HEK293T (cell line): ENCODE measurements at regions not wholly inside any gene's neighbourhood (a gene's known extent, or its start where the extent isn't known, plus 50 kb on each side); places are given as distances from the start of the nearest gene placed in this dataset.

Experiments
- CTCF ChIA-PET: fragments of 350-600 bp; formaldehyde crosslinking; extraction: SDS; loops from one replicate; lab custom pipeline; 2021; ENCODE audit warnings: antibody characterized with exemption, inconsistent platforms; lab: Yijun Ruan, JAX
- POLR2A ChIA-PET: fragments of 350-600 bp; formaldehyde crosslinking; extraction: SDS; loops from one replicate; lab custom pipeline; 2020; ENCODE audit warnings: antibody characterized with exemption, inconsistent platforms; lab: Yijun Ruan, JAX
- DNase-seq: peaks from one replicate; pipeline ENCODE4 v3.0.0; 2012; ENCODE audit warnings: mixed read lengths; ENCODE audit errors: extremely low spot score
- ARNT ChIP-seq: fragments of 450-650 bp; IDR thresholded peaks from 2 replicates; pipeline ENCODE4 v1.6.1; 2017; ENCODE audit warnings: mild to moderate bottlenecking
- BHLHE40 ChIP-seq: fragments of 450-650 bp; IDR thresholded peaks from 2 replicates; pipeline ENCODE4 v1.6.1; 2016; ENCODE audit warnings: mild to moderate bottlenecking, moderate library complexity, borderline replicate concordance
- CTBP1 ChIP-seq: fragments of 450-650 bp; IDR thresholded peaks from 2 replicates; pipeline ENCODE4 v1.6.1; 2016; ENCODE audit warnings: borderline replicate concordance
- ELF4 ChIP-seq: fragments of 450-650 bp; IDR thresholded peaks from 2 replicates; pipeline ENCODE4 v1.6.1; 2017; ENCODE audit warnings: antibody characterized with exemption
- FOXA1 ChIP-seq: fragments of 450-650 bp; IDR thresholded peaks from 2 replicates; pipeline ENCODE4 v1.6.1; 2016; ENCODE audit warnings: mild to moderate bottlenecking
- FOXK2 ChIP-seq: fragments of 450-650 bp; IDR thresholded peaks from 2 replicates; pipeline ENCODE4 v1.6.1; 2016; ENCODE audit warnings: mild to moderate bottlenecking
- FOXM1 ChIP-seq: fragments of 450-650 bp; IDR thresholded peaks from 2 replicates; pipeline ENCODE4 v1.6.1; 2017; ENCODE audit warnings: mild to moderate bottlenecking, borderline replicate concordance
- HDGF ChIP-seq: fragments of 450-650 bp; IDR thresholded peaks from 2 replicates; pipeline ENCODE4 v1.6.1; 2017; ENCODE audit warnings: antibody characterized with exemption, borderline replicate concordance
- L3MBTL2 ChIP-seq: fragments of 450-650 bp; conservative IDR thresholded peaks from 2 replicates; pipeline ENCODE4 v1.6.1; 2016; ENCODE audit warnings: mild to moderate bottlenecking
- LEF1 ChIP-seq: fragments of 450-650 bp; IDR thresholded peaks from 2 replicates; pipeline ENCODE4 v1.6.1; 2017; ENCODE audit warnings: mild to moderate bottlenecking, borderline replicate concordance
- NFRKB ChIP-seq: fragments of 450-650 bp; IDR thresholded peaks from 2 replicates; pipeline ENCODE4 v1.6.1; 2016; ENCODE audit warnings: mild to moderate bottlenecking, moderate library complexity
- SP1 ChIP-seq: fragments of 450-650 bp; IDR thresholded peaks from 2 replicates; pipeline ENCODE4 v1.6.1; 2017
- SUZ12 ChIP-seq: fragments of 450-650 bp; IDR thresholded peaks from 2 replicates; pipeline ENCODE4 v1.6.1; 2016; ENCODE audit warnings: mild to moderate bottlenecking
- TARDBP ChIP-seq: fragments of 450-650 bp; IDR thresholded peaks from 2 replicates; pipeline ENCODE4 v1.6.1; 2016
- ZNF384 ChIP-seq: fragments of 450-650 bp; IDR thresholded peaks from 2 replicates; pipeline ENCODE4 v1.6.1; 2016
- TF ChIP-seq, protein P1 (sequence below): fragments of 450-650 bp; IDR thresholded peaks from 2 replicates; pipeline ENCODE4 v1.6.1; 2016

DNA sequence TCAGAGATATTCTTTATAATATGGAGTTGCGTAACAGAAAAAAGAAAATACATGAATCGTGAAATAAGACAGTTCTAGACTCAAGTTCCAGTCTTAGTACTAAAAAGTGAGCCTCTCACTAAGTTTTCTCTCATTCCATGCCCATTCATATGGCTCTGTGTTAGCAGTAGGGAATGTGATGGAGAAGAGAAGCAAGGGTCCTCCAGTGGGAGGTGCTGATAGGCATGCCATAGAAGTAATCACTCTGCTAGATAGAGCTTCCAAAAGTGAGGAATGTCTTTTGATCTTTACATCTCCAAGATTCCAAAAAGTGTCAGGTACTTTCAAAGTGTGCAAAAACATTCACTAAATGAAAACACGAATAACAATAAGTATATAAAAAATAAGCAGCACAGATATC lies 678.4 kb downstream of the DCDC2C start:
- no peak for DNase-seq
- POLR2A ChIA-PET = no interaction called here
- TF ChIP-seq ELF4 (no peak), ZNF384 (no peak), SP1 (no peak), CTBP1 (no peak), TARDBP (no peak), ARNT (no peak), FOXA1 (no peak), SUZ12 (no peak), FOXK2 (no peak), L3MBTL2 (no peak), HDGF (no peak), FOXM1 (no peak), LEF1 (no peak), NFRKB (no peak), BHLHE40 (no peak)
- TF ChIP-seq, protein P1, sequence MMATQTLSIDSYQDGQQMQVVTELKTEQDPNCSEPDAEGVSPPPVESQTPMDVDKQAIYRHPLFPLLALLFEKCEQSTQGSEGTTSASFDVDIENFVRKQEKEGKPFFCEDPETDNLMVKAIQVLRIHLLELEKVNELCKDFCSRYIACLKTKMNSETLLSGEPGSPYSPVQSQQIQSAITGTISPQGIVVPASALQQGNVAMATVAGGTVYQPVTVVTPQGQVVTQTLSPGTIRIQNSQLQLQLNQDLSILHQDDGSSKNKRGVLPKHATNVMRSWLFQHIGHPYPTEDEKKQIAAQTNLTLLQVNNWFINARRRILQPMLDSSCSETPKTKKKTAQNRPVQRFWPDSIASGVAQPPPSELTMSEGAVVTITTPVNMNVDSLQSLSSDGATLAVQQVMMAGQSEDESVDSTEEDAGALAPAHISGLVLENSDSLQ = no peak
- CTCF ChIA-PET = no interaction called here

DNA sequence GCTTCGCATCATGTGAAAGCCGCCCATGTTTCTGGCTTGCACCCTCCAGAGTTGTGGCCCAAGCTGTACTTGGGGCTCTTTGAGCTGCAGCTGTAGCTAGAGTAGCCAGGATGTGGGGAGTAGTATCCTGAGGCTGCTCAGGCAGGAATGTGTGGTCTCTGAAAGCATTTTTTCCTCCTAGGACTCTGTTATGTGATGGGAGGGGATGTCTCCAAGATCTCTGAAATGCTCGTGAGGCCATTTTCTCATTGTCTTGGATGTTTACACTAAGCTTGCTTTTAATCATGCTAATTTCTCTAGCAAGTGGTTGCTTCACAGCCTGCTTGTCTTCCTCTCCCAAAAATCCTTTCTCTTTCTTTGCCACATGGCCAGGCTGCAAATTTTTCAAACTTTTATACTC lies 687.6 kb downstream of the DCDC2C start:
- CTCF ChIA-PET = no interaction called here
- DNase-seq = no peak
- TF ChIP-seq ZNF384 = no peak
- TF ChIP-seq ELF4 = no peak
- TF ChIP-seq CTBP1 = no peak
- no peak for TF ChIP-seq L3MBTL2
- POLR2A ChIA-PET = no interaction called here

DNA sequence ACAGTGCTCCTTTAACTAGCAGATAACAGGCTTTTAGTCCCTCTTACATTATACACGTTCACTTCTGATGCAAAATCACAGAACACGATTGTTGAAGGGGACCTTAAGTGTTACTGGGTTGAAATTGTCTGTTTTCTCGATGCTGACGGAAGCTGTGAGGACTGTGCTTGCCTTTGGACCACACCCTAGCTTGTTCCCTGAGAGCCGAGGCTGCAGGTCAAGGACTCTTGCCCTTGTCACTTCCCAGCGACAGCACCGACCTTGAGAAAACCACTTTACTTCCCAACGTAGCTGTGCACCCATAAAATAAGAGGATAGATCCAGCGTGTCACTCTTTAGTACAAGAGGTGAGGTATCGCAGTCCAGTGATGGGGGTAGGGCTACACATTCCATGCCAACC lies 701.0 kb downstream of the DCDC2C start:
- ChIA-PET CTCF (no interaction called here), POLR2A (no interaction called here)
- DNase-seq = no peak
- TF ChIP-seq, protein P1 = no peak
- TF ChIP-seq BHLHE40 (no peak), TARDBP (no peak), LEF1 (no peak), L3MBTL2 (no peak), ELF4 (no peak), ARNT (no peak), ZNF384 (no peak), FOXA1 (no peak), FOXM1 (no peak), NFRKB (no peak), FOXK2 (no peak), CTBP1 (no peak), SP1 (no peak), HDGF (no peak), SUZ12 (no peak)

DNA sequence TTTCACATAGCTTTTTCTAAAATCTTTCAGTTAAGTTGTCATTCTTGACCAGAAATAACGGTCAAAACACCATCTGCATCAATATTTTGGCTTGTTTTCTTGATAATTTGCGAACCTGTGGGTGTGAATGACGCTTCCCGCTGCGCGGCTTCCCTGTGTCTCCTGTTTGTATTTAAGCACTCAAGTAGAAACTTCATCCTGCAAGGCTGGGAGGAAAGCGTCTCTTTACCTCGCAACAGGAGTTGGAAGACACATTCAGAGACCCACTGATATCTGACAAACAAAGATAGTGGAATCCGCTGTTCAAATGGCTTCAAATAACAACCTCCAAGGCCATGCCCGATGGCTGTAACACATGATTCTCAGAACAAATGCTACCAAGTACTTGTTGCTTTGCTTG lies 704.9 kb downstream of the DCDC2C start:
- TF ChIP-seq CTBP1 (no peak), TARDBP (no peak), LEF1 (no peak), NFRKB (no peak), FOXM1 (no peak), HDGF (no peak), ZNF384 (no peak), SP1 (no peak), L3MBTL2 (no peak), BHLHE40 (no peak), ARNT (no peak), FOXK2 (no peak), ELF4 (no peak), FOXA1 (no peak), SUZ12 (no peak)
- TF ChIP-seq, protein P1 = no peak
- ChIA-PET CTCF (no interaction called here), POLR2A (no interaction called here)
- DNase-seq = no peak

DNA sequence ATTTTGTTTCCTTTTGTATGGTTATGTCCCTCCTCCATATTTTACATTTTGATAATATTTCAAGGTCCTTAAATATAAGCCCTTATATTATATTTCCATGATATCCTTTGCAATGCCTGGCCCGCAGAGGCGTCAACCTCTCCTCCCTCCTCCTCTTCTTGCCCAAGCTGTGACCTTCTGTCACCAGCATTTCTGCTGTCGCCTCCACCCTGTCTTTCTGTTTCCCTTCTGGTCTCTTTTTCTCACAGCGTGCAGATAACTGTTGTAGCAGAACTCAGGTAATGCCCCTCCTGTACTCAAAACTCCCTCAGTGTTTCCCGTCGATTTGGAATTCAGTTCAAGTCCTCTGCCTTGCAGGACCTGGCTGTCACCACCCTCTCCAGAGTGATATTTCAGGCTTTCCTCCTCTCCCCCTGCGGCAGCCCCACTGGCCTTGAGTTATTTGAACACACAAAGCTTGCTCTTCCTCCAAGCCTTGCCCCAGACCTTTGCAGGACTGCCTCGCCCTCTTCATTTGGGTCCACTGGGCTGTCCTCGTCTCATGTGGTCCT lies 709.3 kb downstream of the DCDC2C start:
- DNase-seq = no peak
- TF ChIP-seq, protein P1 = no peak
- TF ChIP-seq SUZ12 (no peak), FOXM1 (no peak), FOXA1 (no peak), FOXK2 (no peak), LEF1 (no peak), SP1 (no peak), HDGF (no peak), NFRKB (no peak), BHLHE40 (no peak)
- CTCF ChIA-PET = no interaction called here
- POLR2A ChIA-PET = no interaction called here

DNA sequence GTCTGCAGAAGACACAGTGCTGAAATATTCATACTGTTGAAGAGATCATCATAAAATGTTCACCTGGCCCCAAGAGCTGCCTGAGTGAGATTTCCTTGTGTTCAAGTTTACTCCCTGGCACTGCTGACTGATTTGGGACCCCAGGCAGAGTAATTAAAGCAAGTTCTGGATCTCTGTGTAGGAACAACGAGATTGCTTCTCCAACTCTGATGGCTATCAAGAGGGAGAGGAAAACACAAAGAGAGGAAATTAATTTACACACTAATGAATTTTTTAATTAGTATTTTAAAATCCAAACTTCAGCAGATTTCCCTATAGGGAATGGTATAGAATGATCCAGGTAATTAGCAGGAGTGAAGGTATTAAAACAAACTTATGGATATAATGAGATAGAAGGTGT lies 711.8 kb downstream of the DCDC2C start:
- ChIA-PET POLR2A (no interaction called here), CTCF (no interaction called here)
- TF ChIP-seq, protein P1 = no peak
- TF ChIP-seq SUZ12 (no peak), CTBP1 (no peak), ZNF384 (no peak), SP1 (no peak), FOXK2 (no peak), HDGF (no peak), TARDBP (no peak), FOXA1 (no peak), NFRKB (no peak), LEF1 (no peak), FOXM1 (no peak), L3MBTL2 (no peak)
- no peak for DNase-seq
